IMR-90 (cell line): ENCODE measurements at regions not wholly inside any gene's neighbourhood (a gene's known extent, or its start where the extent isn't known, plus 50 kb on each side); places are given as distances from the start of the nearest gene placed in this dataset.

ENCODE experiments used
- ATAC-seq: fragments of 200-7000 bp; cut with Tn5 transposase; 2 replicates; pipeline ENCODE4 v1.9.1; 2020; ENCODE audit warnings: low read depth, mild to moderate bottlenecking, moderate library complexity
- BruUV-seq: library from RNA; stranded (reverse); fragments of 400-500 nt; replicated peaks from 2 replicates; lab custom pipeline; 2021; lab: Mats Ljungman, UMichigan
- CTCF ChIA-PET: fragments of 300-600 bp; formaldehyde crosslinking; extraction: SDS; loops from one replicate; lab custom pipeline; 2021; ENCODE audit warnings: antibody characterized with exemption; lab: Yijun Ruan, JAX
- POLR2A ChIA-PET: fragments of 300-600 bp; sonication (Branson Sonifier 250); formaldehyde crosslinking; loops from one replicate; lab custom pipeline; 2022; ENCODE audit warnings: antibody characterized with exemption; ENCODE audit not compliant: unreplicated experiment; lab: Charles Lee
- DNase-seq: peaks from one replicate; pipeline ENCODE4 v3.0.0; 2013
- H2AFZ ChIP-seq: replicated peaks from 2 replicates; pipeline ENCODE3; 2013; ENCODE audit warnings: low read length, mild to moderate bottlenecking; ENCODE audit not compliant: poor library complexity
- H2AK5ac ChIP-seq: 2 replicates; pipeline ENCODE4 v1.6.1; 2013; ENCODE audit warnings: low read depth, low read length, inconsistent platforms
- H2AK9ac ChIP-seq: replicated peaks from 2 replicates; pipeline ENCODE3; 2013; ENCODE audit warnings: mild to moderate bottlenecking, low read depth, low read length, moderate library complexity; ENCODE audit not compliant: poor library complexity
- H2BK120ac ChIP-seq: 2 replicates; pipeline ENCODE4 v1.6.1; 2013; ENCODE audit warnings: low read depth, low read length, inconsistent platforms
- H2BK15ac ChIP-seq: 3 replicates; pipeline ENCODE4 v1.6.1; 2013; ENCODE audit warnings: low read depth, low read length, inconsistent platforms
- H2BK20ac ChIP-seq: 2 replicates; pipeline ENCODE4 v1.6.1; 2013; ENCODE audit warnings: low read depth, mild to moderate bottlenecking, inconsistent platforms, low read length, moderate library complexity
- H2BK5ac ChIP-seq: 2 replicates; pipeline ENCODE4 v1.6.1; 2013; ENCODE audit warnings: mild to moderate bottlenecking, low read depth, low read length, inconsistent platforms; ENCODE audit not compliant: poor library complexity, severe bottlenecking
- H3K14ac ChIP-seq: replicated peaks from 2 replicates; pipeline ENCODE4 v1.6.1; 2013; ENCODE audit warnings: low read depth, low read length, inconsistent platforms
- H3K18ac ChIP-seq: 2 replicates; pipeline ENCODE4 v1.6.1; 2013; ENCODE audit warnings: low read depth, low read length, control low read depth
- H3K23ac ChIP-seq: 2 replicates; pipeline ENCODE4 v1.6.1; 2013; ENCODE audit warnings: low read depth, low read length, inconsistent platforms
- H3K27ac ChIP-seq: 2 replicates; pipeline ENCODE4 v1.5.1; 2013; ENCODE audit warnings: mild to moderate bottlenecking, control low read depth, low read length; ENCODE audit not compliant: insufficient read depth
- H3K27me3 ChIP-seq: 2 replicates; pipeline ENCODE4 v1.6.1; 2013; ENCODE audit warnings: low read length; ENCODE audit not compliant: control insufficient read depth, insufficient read depth
- H3K36me3 ChIP-seq: 2 replicates; pipeline ENCODE4 v1.6.1; 2013; ENCODE audit warnings: low read length, mixed read lengths; ENCODE audit not compliant: control insufficient read depth, insufficient read depth
- H3K4ac ChIP-seq: 2 replicates; pipeline ENCODE4 v1.6.1; 2013; ENCODE audit warnings: low read depth, low read length, inconsistent platforms
- H3K4me1 ChIP-seq: 2 replicates; pipeline ENCODE4 v1.6.1; 2013; ENCODE audit warnings: low read length, mixed read lengths; ENCODE audit not compliant: control insufficient read depth, insufficient read depth
- H3K4me2 ChIP-seq: 2 replicates; pipeline ENCODE4 v1.6.1; 2013; ENCODE audit warnings: low read depth, mild to moderate bottlenecking, control low read depth, low read length, moderate library complexity
- H3K4me3 ChIP-seq: 2 replicates; pipeline ENCODE4 v1.5.1; 2013; ENCODE audit warnings: low read depth, mild to moderate bottlenecking, control low read depth, low read length, moderate library complexity; ENCODE audit not compliant: insufficient read depth
- H3K56ac ChIP-seq: 2 replicates; pipeline ENCODE4 v1.6.1; 2013; ENCODE audit warnings: low read length, inconsistent platforms; ENCODE audit not compliant: insufficient read depth; ENCODE audit errors: extremely low read depth
- H3K79me1 ChIP-seq, 2 experiments: 2 replicates each; pipeline ENCODE4 v1.6.1; 2013; ENCODE audit warnings: low read length in 2 of 2, inconsistent platforms in 1 of 2, low read depth in 1 of 2
- H3K9ac ChIP-seq: 2 replicates; pipeline ENCODE4 v1.6.1; 2013; ENCODE audit warnings: low read depth, low read length, control low read depth
- H3K9me1 ChIP-seq: 2 replicates; pipeline ENCODE4 v1.6.1; 2013; ENCODE audit warnings: low read length, inconsistent platforms; ENCODE audit not compliant: insufficient read depth
- H3K9me3 ChIP-seq: 2 replicates; pipeline ENCODE4 v1.6.1; 2013; ENCODE audit warnings: low read length; ENCODE audit not compliant: control insufficient read depth, insufficient read depth
- H4K20me1 ChIP-seq: 2 replicates; pipeline ENCODE4 v1.6.1; 2013; ENCODE audit warnings: low read length, inconsistent platforms; ENCODE audit not compliant: insufficient read depth
- H4K5ac ChIP-seq: 2 replicates; pipeline ENCODE4 v1.6.1; 2013; ENCODE audit warnings: mild to moderate bottlenecking, low read depth, low read length, control low read depth
- H4K8ac ChIP-seq, 2 experiments: 2 replicates each; pipeline ENCODE4 v1.6.1; 2013; ENCODE audit warnings: low read depth in 2 of 2, low read length in 2 of 2, control low read depth in 1 of 2, inconsistent platforms in 1 of 2
- H4K91ac ChIP-seq: 2 replicates; pipeline ENCODE4 v1.6.1; 2013; ENCODE audit warnings: low read depth, low read length, inconsistent platforms; ENCODE audit not compliant: insufficient read depth
- CEBPB ChIP-seq: IDR thresholded peaks from 2 replicates; pipeline ENCODE4 v1.6.1; 2012; ENCODE audit warnings: low read depth, low read length, improper control_type of control experiment
- CHD1 ChIP-seq: IDR thresholded peaks from 2 replicates; pipeline ENCODE4 v1.6.1; 2012; ENCODE audit warnings: low read depth, low read length, improper control_type of control experiment
- CTCF ChIP-seq: conservative IDR thresholded peaks from 2 replicates; pipeline ENCODE4 v1.5.1; 2012; ENCODE audit warnings: mild to moderate bottlenecking, low read depth, low read length, improper control_type of control experiment
- FOS ChIP-seq: fragments of 150-350 bp; IDR thresholded peaks from 2 replicates; pipeline ENCODE4 v1.6.1; 2016; ENCODE audit warnings: low read depth, low read length
- MAZ ChIP-seq: IDR thresholded peaks from 2 replicates; pipeline ENCODE4 v1.6.1; 2012; ENCODE audit warnings: low read depth, mild to moderate bottlenecking, low read length, improper control_type of control experiment, moderate library complexity, borderline replicate concordance
- MXI1 ChIP-seq: IDR thresholded peaks from 2 replicates; pipeline ENCODE4 v1.6.1; 2012; ENCODE audit warnings: low read depth, mild to moderate bottlenecking, low read length, moderate library complexity, borderline replicate concordance
- RCOR1 ChIP-seq: IDR thresholded peaks from 2 replicates; pipeline ENCODE4 v1.6.1; 2012; ENCODE audit warnings: mild to moderate bottlenecking, low read length, improper control_type of control experiment; ENCODE audit not compliant: insufficient replicate concordance
- SMC3 ChIP-seq: fragments of 150-350 bp; IDR thresholded peaks from 2 replicates; pipeline ENCODE4 v1.6.1; 2016; ENCODE audit warnings: low read depth, mild to moderate bottlenecking, antibody characterized with exemption, low read length, moderate library complexity
- WGBS, 2 experiments: methylation state at CpG; one replicate each; pipeline versions ENCODE4 v1.1.5 to v1.1.7; 2013; ENCODE audit warnings: missing lambda C conversion rate in 2 of 2; ENCODE audit not compliant: insufficient read length in 1 of 2; ENCODE audit errors: extremely low coverage in 2 of 2; 5-methylcytosine and 5-hydroxymethylcytosine counted together
- dilution Hi-C: fragments of 300-500 bp; cut with HindIII; formaldehyde crosslinking; loops from one replicate; pipeline ENCODE4 v1.14.3; 2018; ENCODE audit warnings: low sequenced_read_pairs; ENCODE audit not compliant: unreplicated experiment
- in situ Hi-C: fragments of 300-500 bp; cut with MboI; formaldehyde crosslinking; loops from 3 replicates; pipeline ENCODE4 v1.14.3; 2019; ENCODE audit warnings: low sequenced_read_pairs, inconsistent platforms, mixed read lengths
- intact Hi-C: fragments of 100-400 bp; cut with micrococcal nuclease; formaldehyde crosslinking; loops from 2 replicates; pipeline ENCODE4 v1.10.0; 2022
- TF ChIP-seq, protein P1 (sequence below): fragments of 150-350 bp; IDR thresholded peaks from 2 replicates; pipeline ENCODE4 v1.6.1; 2017; ENCODE audit warnings: mild to moderate bottlenecking, antibody characterized with exemption, low read length, low read depth

- TF ChIP-seq RCOR1, result no peak
- TF ChIP-seq MXI1, result no peak
- TF ChIP-seq SMC3, result no peak
- TF ChIP-seq MAZ, result 0 out of 2 replicates have a peak, but pooled peaks have one; percentile 16
- TF ChIP-seq, protein P1, sequence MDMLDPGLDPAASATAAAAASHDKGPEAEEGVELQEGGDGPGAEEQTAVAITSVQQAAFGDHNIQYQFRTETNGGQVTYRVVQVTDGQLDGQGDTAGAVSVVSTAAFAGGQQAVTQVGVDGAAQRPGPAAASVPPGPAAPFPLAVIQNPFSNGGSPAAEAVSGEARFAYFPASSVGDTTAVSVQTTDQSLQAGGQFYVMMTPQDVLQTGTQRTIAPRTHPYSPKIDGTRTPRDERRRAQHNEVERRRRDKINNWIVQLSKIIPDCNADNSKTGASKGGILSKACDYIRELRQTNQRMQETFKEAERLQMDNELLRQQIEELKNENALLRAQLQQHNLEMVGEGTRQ, result no peak
Measured at GRCh38 chr2:67574230-67574629, 177.1 kb downstream of the ETAA1 start (continued).

DNA sequence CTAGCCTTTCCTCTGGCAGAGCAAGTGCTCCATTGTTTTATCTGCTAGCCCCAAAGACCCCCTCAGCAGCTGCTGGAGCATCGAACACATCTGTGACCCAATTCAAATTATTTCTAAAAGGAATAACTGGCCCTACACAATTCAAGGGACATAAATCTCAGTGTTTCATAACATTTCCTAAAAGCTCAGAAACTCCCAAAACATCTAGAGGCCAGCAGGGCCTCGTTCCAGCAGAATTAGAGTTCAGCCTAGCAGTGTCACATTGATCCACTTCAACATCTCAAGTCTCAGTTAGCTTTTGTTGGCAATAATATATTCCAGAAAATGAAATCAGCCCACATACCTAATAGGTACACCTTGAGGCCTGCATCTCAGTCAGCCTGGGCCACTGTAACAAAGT lies 179.1 kb downstream of the ETAA1 start:
- Histone ChIP-seq H2AK9ac (no peak overlapping the region), H3K27ac (no peak overlapping the region), H4K91ac (no peak overlapping the region; the same call in 1 of the 2 replicates), H4K5ac (no peak overlapping the region), H2AK5ac (peak overlapping the region; percentile 17; the same call in 1 of the 2 replicates), H2BK15ac (peak overlapping the region; percentile 10; the same call in 2 of the 3 replicates), H4K8ac (no peak overlapping the region), H2AFZ (no peak overlapping the region), H3K36me3 (no peaks in the 10 kb centered on the region), H3K4ac (no peak overlapping the region), H3K4me1 (peaks cover 6% of the 10 kb centered on the region), H3K4me3 (no peak overlapping the region), H3K79me1 (no peaks in the 10 kb centered on the region), H4K20me1 (no peaks in the 10 kb centered on the region), H3K9me1 (peaks cover 5% of the 10 kb centered on the region; the same call in 1 of the 2 replicates), H3K27me3 (no peaks in the 10 kb centered on the region), H3K14ac (0 out of 2 replicates have a peak overlapping the region, but pooled peaks have one; percentile 24), H3K18ac (no peak overlapping the region), H2BK20ac (no peak overlapping the region), H3K23ac (no peak overlapping the region), H2BK120ac (peak overlapping the region; percentile 49), H2BK5ac (no peak overlapping the region), H3K9me3 (no peaks in the 10 kb centered on the region), H3K4me2 (no peak overlapping the region), H3K56ac (no peak overlapping the region), H3K9ac (no peak overlapping the region)
- in situ Hi-C loops (no loop called here), dilution Hi-C loops (no loop called here), intact Hi-C loops (no loop called here)
- CTCF ChIA-PET, result no interaction called here
- POLR2A ChIA-PET, result no interaction called here
- no peak for TF ChIP-seq CEBPB
- TF ChIP-seq CTCF, result no peak
- no peak for TF ChIP-seq CHD1
- no peak for TF ChIP-seq FOS
- TF ChIP-seq SMC3, result no peak
- no peak for TF ChIP-seq MXI1
- BruUV-seq, result no TSS peak
- ATAC-seq (no peak), DNase-seq (no peak)
- WGBS, 2 experiments, result 67% methylated on average over 1 of the region's 2 CpGs; no CpG with 5 or more reads in 1 of the 2 experiments
